CD8-positive, alpha-beta memory T cell (primary cell): ENCODE measurements at regions not wholly inside any gene's neighbourhood (a gene's known extent, or its start where the extent isn't known, plus 50 kb on each side); places are given as distances from the start of the nearest gene placed in this dataset.

Experiments used
- CTCF ChIA-PET: fragments of 350-600 bp; sonication (Branson Sonifier 250); formaldehyde crosslinking; loops from one replicate; lab custom pipeline; 2021; ENCODE audit warnings: antibody characterized with exemption; lab: Charles Lee
- POLR2A ChIA-PET: fragments of 350-600 bp; sonication (Branson Sonifier 250); formaldehyde crosslinking; loops from one replicate; lab custom pipeline; 2021; ENCODE audit warnings: antibody characterized with exemption; lab: Charles Lee
- DNase-seq, 5 donors: peaks; one replicate each; pipeline versions ENCODE4 v3.0.0 to v3.0.0-alpha.2; 2020 to 2022; ENCODE audit warnings: mixed read lengths in 1 of 5
- H3K27ac ChIP-seq: one replicate; pipeline ENCODE4 v1.7.0; 2013; ENCODE audit warnings: low read depth, mild to moderate bottlenecking, low read length, moderate library complexity
- H3K27me3 ChIP-seq: 2 replicates; pipeline ENCODE4 v1.7.0; 2013; ENCODE audit warnings: low read length, mild to moderate bottlenecking; ENCODE audit not compliant: insufficient read depth, poor library complexity, severe bottlenecking
- H3K36me3 ChIP-seq: 2 replicates; pipeline ENCODE4 v1.7.0; 2013; ENCODE audit warnings: mild to moderate bottlenecking, low read length, moderate library complexity; ENCODE audit not compliant: insufficient read depth
- H3K4me1 ChIP-seq: 2 replicates; pipeline ENCODE4 v1.7.0; 2013; ENCODE audit warnings: mild to moderate bottlenecking, low read length, moderate library complexity; ENCODE audit not compliant: insufficient read depth
- H3K4me3 ChIP-seq: 2 replicates; pipeline ENCODE4 v1.7.0; 2013; ENCODE audit warnings: mild to moderate bottlenecking, low read length
- H3K9me3 ChIP-seq: 2 replicates; pipeline ENCODE4 v1.7.0; 2013; ENCODE audit warnings: mild to moderate bottlenecking, low read length
- H3K27ac Mint-ChIP-seq, 8 donors: one replicate each; pipeline ENCODE4 v1.8.0; 2020 to 2021; ENCODE audit warnings: mixed read lengths in 8 of 8, mild to moderate bottlenecking in 6 of 8, inconsistent platforms in 3 of 8, moderate library complexity in 3 of 8
- H3K27me3 Mint-ChIP-seq, 2 donors: one replicate each; pipeline ENCODE4 v1.8.0; 2020 to 2021; ENCODE audit warnings: mixed read lengths in 2 of 2, mild to moderate bottlenecking in 1 of 2, moderate library complexity in 1 of 2
- H3K36me3 Mint-ChIP-seq, 3 donors: one replicate each; pipeline ENCODE4 v1.8.0; 2020 to 2021; ENCODE audit warnings: mixed read lengths in 3 of 3, inconsistent platforms in 1 of 3, mild to moderate bottlenecking in 1 of 3
- H3K4me1 Mint-ChIP-seq, 3 donors: one replicate each; pipeline ENCODE4 v1.8.0; 2020 to 2021; ENCODE audit warnings: mixed read lengths in 3 of 3, inconsistent platforms in 1 of 3, mild to moderate bottlenecking in 1 of 3
- H3K4me3 Mint-ChIP-seq, 7 donors: one replicate each; pipeline ENCODE4 v1.8.0; 2020 to 2021; ENCODE audit warnings: mixed read lengths in 7 of 7, mild to moderate bottlenecking in 6 of 7, moderate library complexity in 4 of 7, inconsistent platforms in 2 of 7
- H3K9me3 Mint-ChIP-seq, 5 donors: one replicate each; pipeline ENCODE4 v1.8.0; 2020 to 2022; ENCODE audit warnings: mixed read lengths in 5 of 5, mild to moderate bottlenecking in 3 of 5, moderate library complexity in 2 of 5, inconsistent platforms in 1 of 5

DNA sequence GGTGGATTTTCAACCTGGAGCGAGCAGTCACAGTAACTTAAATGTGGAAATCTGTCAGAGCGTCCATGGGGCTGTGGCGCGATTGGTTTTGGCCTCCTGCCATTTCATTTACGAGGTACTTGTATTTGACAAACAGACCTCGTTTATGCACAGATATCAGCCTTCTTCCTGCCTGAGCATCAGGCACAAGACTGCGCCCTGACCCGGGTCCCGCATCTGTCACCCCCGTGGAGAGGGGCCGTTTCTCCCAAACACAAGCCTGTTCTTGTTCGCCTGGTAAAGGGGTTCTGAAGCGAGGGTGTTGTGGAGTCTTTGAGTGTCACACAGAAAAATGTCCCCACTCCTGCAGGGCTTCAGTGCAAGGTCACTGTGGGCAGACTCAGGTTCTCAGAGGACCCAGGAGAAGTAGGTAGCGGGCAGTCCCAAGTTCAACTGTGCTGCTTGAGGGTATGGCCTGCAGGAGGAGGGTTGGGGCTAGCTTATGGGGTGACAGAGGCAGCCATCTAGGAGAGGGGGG is 202.3 kb downstream of the URI1 start:
- Histone ChIP-seq H3K36me3 (no peaks in the 10 kb centered on the region), H3K27me3 (no peaks in the 10 kb centered on the region), H3K4me1 (no peaks in the 10 kb centered on the region), H3K9me3 (no peaks in the 10 kb centered on the region), H3K27ac (no peak overlapping the region), H3K4me3 (no peak overlapping the region)
- no peak overlapping the region for H3K4me3 Mint-ChIP-seq
- POLR2A ChIA-PET = no interaction called here
- peaks cover 0 to 7% (median 0%) of the 10 kb centered on the region in 5 donors for H3K9me3 Mint-ChIP-seq
- no peaks in the 10 kb centered on the region for H3K4me1 Mint-ChIP-seq
- no peak overlapping the region for H3K27ac Mint-ChIP-seq
- CTCF ChIA-PET = no interaction called here
- H3K36me3 Mint-ChIP-seq = no peaks in the 10 kb centered on the region
- peaks cover 1 to 9% of the 10 kb centered on the region in 2 donors for H3K27me3 Mint-ChIP-seq
- DNase-seq = no peak

DNA sequence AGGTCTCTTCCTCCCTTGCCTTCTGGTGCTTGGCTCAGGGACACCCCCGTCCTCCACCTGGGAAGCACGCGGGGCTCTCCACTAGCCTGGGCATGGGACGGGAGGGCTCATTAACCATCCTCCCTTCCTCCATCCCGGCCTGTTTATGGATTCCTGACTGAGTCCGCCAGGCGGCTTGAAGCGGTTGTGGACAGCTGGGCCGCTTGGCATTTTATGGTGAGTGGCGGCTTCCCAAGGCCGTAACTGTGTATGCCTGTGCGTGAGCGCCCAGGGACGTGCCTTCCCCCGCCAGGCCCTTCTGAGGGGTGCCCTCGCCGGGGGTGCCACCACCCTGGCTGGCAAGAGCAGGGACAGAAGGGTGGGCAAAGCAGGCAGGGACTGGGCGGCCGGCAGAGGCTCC is 202.8 kb downstream of the URI1 start:
- Mint-ChIP-seq H3K4me3 (no peak overlapping the region), H3K27ac (no peak overlapping the region), H3K4me1 (no peaks in the 10 kb centered on the region), H3K9me3 (peaks cover 0 to 7% (median 0%) of the 10 kb centered on the region in 5 donors), H3K27me3 (peaks cover 2 to 9% of the 10 kb centered on the region in 2 donors), H3K36me3 (no peaks in the 10 kb centered on the region)
- no peaks in the 10 kb centered on the region for H3K36me3 ChIP-seq
- H3K27ac ChIP-seq = no peak overlapping the region
- no peaks in the 10 kb centered on the region for H3K27me3 ChIP-seq
- H3K4me3 ChIP-seq = no peak overlapping the region
- H3K9me3 ChIP-seq = no peaks in the 10 kb centered on the region
- no peak for DNase-seq
- ChIA-PET POLR2A (no interaction called here), CTCF (no interaction called here)
- H3K4me1 ChIP-seq = no peaks in the 10 kb centered on the region

GRCh38 chr19:30145467-30145866 is 203.4 kb downstream of the URI1 start:
- no peaks in the 10 kb centered on the region for H3K9me3 ChIP-seq
- POLR2A ChIA-PET = no interaction called here
- Mint-ChIP-seq H3K27me3 (peaks cover 2 to 9% of the 10 kb centered on the region in 2 donors), H3K4me1 (no peaks in the 10 kb centered on the region), H3K36me3 (no peaks in the 10 kb centered on the region), H3K27ac (no peak overlapping the region), H3K4me3 (no peak overlapping the region), H3K9me3 (peaks cover 0 to 6% (median 0%) of the 10 kb centered on the region in 5 donors)
- CTCF ChIA-PET = no interaction called here
- H3K27me3 ChIP-seq = no peaks in the 10 kb centered on the region
- no peak overlapping the region for H3K27ac ChIP-seq
- no peak for DNase-seq
- H3K4me3 ChIP-seq = no peak overlapping the region
- no peaks in the 10 kb centered on the region for H3K4me1 ChIP-seq
- H3K36me3 ChIP-seq = no peaks in the 10 kb centered on the region

DNA sequence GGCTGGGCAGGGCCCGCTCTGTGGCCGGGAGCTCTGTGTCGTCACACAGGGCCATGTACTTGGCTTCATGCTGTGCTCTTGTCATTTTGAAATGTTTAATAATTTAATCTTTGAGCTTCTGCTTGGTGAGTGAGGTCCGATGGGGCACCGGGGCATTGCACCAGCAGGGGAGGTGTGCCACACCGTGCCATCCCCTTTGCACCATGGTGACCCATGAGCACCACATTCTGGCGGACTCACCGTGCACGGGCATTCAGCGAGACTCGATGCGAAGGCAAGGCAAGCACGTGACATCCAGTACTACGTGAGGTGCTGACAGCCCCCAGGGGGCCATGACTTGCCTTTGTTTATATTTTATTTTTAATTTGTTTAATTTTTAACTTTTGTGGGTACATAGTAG is 204.3 kb downstream of the URI1 start:
- H3K27ac ChIP-seq = no peak overlapping the region
- no peaks in the 10 kb centered on the region for H3K27me3 ChIP-seq
- H3K36me3 Mint-ChIP-seq = no peaks in the 10 kb centered on the region
- no peaks in the 10 kb centered on the region for H3K9me3 ChIP-seq
- H3K4me3 Mint-ChIP-seq = no peak overlapping the region
- CTCF ChIA-PET = interaction anchor here (0.9 kb wide), 1 partner anchor 27 kb away, joined by 3 read pairs; no protein-coding TSS in a partner anchor
- H3K27ac Mint-ChIP-seq = no peak overlapping the region
- H3K4me1 ChIP-seq = no peaks in the 10 kb centered on the region
- H3K4me1 Mint-ChIP-seq = no peaks in the 10 kb centered on the region
- no peak for DNase-seq
- H3K9me3 Mint-ChIP-seq = peaks cover 0 to 5% (median 0%) of the 10 kb centered on the region in 5 donors
- H3K36me3 ChIP-seq = no peaks in the 10 kb centered on the region
- POLR2A ChIA-PET = no interaction called here
- H3K27me3 Mint-ChIP-seq = peaks cover 2 to 9% of the 10 kb centered on the region in 2 donors
- H3K4me3 ChIP-seq = no peak overlapping the region

DNA sequence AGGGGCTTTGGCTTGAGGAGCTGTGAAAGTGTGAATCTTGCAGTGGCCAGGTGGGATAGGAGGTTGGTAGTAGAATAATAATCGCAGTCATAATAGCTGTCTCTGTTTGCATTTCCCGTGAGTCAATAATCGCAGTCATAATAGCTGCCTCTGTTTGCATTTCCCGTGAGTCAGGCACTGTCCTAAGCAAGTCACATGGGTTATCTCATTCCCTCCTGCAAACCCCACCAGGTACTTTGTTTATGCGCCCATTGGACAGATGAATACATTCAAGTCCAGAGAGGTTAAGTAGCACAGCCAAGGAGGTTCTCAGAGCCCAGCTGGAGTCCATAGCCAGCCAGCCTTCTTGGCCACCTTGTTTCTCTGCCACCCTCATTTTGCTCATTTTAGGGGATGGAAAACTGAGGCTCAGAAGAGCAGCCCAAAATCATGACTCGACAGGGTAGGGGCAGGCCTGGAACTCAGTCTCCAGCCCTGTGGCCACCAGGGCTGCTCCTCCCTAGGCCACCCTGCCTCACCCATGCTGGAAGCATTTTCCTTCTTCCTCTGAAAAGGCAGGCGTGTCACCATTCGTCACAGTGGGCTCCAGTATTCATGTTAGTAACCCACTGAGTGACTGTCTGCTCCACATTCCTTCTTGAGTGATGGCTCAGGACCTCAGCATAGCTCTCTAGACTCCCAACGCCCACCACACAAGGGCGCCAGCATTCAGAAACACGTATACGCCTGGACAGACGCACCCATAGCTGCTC is 206.2 kb downstream of the URI1 start:
- H3K4me1 ChIP-seq = no peaks in the 10 kb centered on the region
- H3K4me3 ChIP-seq = no peak overlapping the region
- POLR2A ChIA-PET = no interaction called here
- DNase-seq = no peak
- H3K27ac Mint-ChIP-seq = peak overlapping the region in 1 of 8 donors; percentile 63
- CTCF ChIA-PET = no interaction called here
- H3K27me3 Mint-ChIP-seq = peaks cover 2 to 9% of the 10 kb centered on the region in 2 donors
- no peaks in the 10 kb centered on the region for H3K9me3 ChIP-seq
- no peaks in the 10 kb centered on the region for H3K36me3 Mint-ChIP-seq
- H3K27ac ChIP-seq = no peak overlapping the region
- no peaks in the 10 kb centered on the region for H3K36me3 ChIP-seq
- no peak overlapping the region for H3K4me3 Mint-ChIP-seq
- H3K4me1 Mint-ChIP-seq = no peaks in the 10 kb centered on the region
- peaks cover 0 to 4% (median 0%) of the 10 kb centered on the region in 5 donors for H3K9me3 Mint-ChIP-seq
- H3K27me3 ChIP-seq = no peaks in the 10 kb centered on the region

- peaks cover 2 to 7% of the 10 kb centered on the region in 2 donors for H3K27me3 Mint-ChIP-seq
- Histone ChIP-seq H3K27ac (no peak overlapping the region), H3K4me3 (no peak overlapping the region), H3K27me3 (no peaks in the 10 kb centered on the region), H3K4me1 (no peaks in the 10 kb centered on the region), H3K36me3 (no peaks in the 10 kb centered on the region), H3K9me3 (no peaks in the 10 kb centered on the region)
- POLR2A ChIA-PET = no interaction called here
- no peaks in the 10 kb centered on the region for H3K36me3 Mint-ChIP-seq
- peaks cover 0 to 2% (median 0%) of the 10 kb centered on the region in 3 donors for H3K4me1 Mint-ChIP-seq
- DNase-seq = no peak
- no peak overlapping the region for H3K27ac Mint-ChIP-seq
- no peak overlapping the region for H3K4me3 Mint-ChIP-seq
- H3K9me3 Mint-ChIP-seq = peaks cover 0 to 2% (median 0%) of the 10 kb centered on the region in 5 donors
- CTCF ChIA-PET = no interaction called here
These were observed 206.8 kb downstream of the URI1 start for GRCh38 chr19:30148803-30149202.

DNA sequence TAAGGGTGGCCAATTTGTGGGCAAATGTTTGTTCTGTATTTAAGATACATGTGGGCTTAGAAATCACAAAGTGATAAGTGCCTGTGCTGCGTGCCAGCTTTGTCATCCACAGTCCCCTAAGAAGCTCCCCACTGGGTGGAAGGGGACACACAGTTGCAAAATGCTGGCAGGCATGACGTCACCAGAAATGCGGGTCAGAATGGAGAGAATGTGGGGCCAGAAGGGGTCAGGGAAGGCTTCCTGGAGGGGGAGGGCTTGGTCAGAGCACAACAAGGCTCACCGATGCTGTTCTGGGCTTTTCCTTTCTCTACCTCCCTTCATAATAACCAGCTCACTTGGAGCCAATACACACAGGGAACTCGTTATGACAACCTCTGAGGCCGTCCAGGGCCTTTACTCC is 207.3 kb downstream of the URI1 start:
- peaks cover 0 to 2% (median 0%) of the 10 kb centered on the region in 5 donors for H3K9me3 Mint-ChIP-seq
- no peak overlapping the region for H3K27ac Mint-ChIP-seq
- Histone ChIP-seq H3K4me3 (no peak overlapping the region), H3K27ac (no peak overlapping the region), H3K9me3 (no peaks in the 10 kb centered on the region), H3K27me3 (no peaks in the 10 kb centered on the region), H3K36me3 (no peaks in the 10 kb centered on the region), H3K4me1 (no peaks in the 10 kb centered on the region)
- peaks cover 2 to 6% of the 10 kb centered on the region in 2 donors for H3K27me3 Mint-ChIP-seq
- H3K4me3 Mint-ChIP-seq = no peak overlapping the region
- ChIA-PET CTCF (no interaction called here), POLR2A (no interaction called here)
- H3K36me3 Mint-ChIP-seq = no peaks in the 10 kb centered on the region
- peaks cover 0 to 7% (median 0%) of the 10 kb centered on the region in 3 donors for H3K4me1 Mint-ChIP-seq
- DNase-seq = no peak

DNA sequence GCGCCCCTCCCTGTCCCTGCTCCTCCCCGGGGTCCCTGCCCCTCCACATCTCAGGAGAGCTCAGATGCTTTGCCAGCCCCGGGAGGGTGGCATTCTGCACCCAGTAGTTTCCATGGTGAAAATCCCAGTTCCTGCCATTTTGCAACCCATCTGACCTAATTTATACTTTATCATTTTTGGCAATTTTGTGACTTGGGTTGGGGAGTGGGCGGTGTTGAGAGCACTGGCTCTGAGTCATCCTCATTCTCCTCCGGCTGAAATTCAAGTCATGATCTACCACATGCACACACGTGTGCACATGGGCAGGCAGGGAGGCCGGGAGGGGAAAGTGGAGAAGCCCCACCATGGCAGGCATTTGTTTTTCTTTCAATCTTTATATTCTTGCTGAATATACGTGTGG is 208.6 kb downstream of the URI1 start:
- no peak for DNase-seq
- CTCF ChIA-PET = no interaction called here
- Mint-ChIP-seq H3K36me3 (no peaks in the 10 kb centered on the region), H3K27ac (no peak overlapping the region), H3K4me1 (peaks cover 0 to 8% (median 0%) of the 10 kb centered on the region in 3 donors), H3K9me3 (peaks cover 0 to 2% (median 0%) of the 10 kb centered on the region in 5 donors), H3K4me3 (no peak overlapping the region), H3K27me3 (peaks cover 2 to 11% of the 10 kb centered on the region in 2 donors)
- Histone ChIP-seq H3K4me1 (no peaks in the 10 kb centered on the region), H3K27me3 (no peaks in the 10 kb centered on the region), H3K4me3 (no peak overlapping the region), H3K27ac (no peak overlapping the region), H3K36me3 (no peaks in the 10 kb centered on the region), H3K9me3 (no peaks in the 10 kb centered on the region)
- POLR2A ChIA-PET = no interaction called here
